Loucy (cell line): ENCODE measurements at regions not wholly inside any gene's neighbourhood (a gene's known extent, or its start where the extent isn't known, plus 50 kb on each side); places are given as distances from the start of the nearest gene placed in this dataset.

Source experiments
- CTCF ChIP-seq: fragments of 200-600 bp; sonication (generic); conservative IDR thresholded peaks from 2 replicates; pipeline ENCODE4 v1.5.1; 2014; ENCODE audit warnings: mild to moderate bottlenecking, antibody characterized with exemption, low read length
- EZH2phosphoT487 ChIP-seq: fragments of 200-600 bp; IDR thresholded peaks from 2 replicates; pipeline ENCODE4 v1.6.1; 2018; ENCODE audit warnings: antibody characterized with exemption, mild to moderate bottlenecking, moderate library complexity, borderline replicate concordance

- no peak for TF ChIP-seq CTCF
- no peak for TF ChIP-seq EZH2phosphoT487
Measured at GRCh38 chr3:26962492-26963360, 340.2 kb downstream of the LRRC3B start.
